NCI-H345 treated with DMSO at 0.1 percent for 48 hours (cell line): ENCODE measurements at regions not wholly inside any gene's neighbourhood (a gene's known extent, or its start where the extent isn't known, plus 50 kb on each side); places are given as distances from the start of the nearest gene placed in this dataset.

Experiments
- DNase-seq: peaks from one replicate; lab custom pipeline; 2025; ENCODE audit not compliant: unreplicated experiment; lab: John Stamatoyannopoulos, UW

- no peak for DNase-seq
Observed at GRCh38 chr4:96755569-96756484, 915.9 kb downstream of the PDHA2 start.

GRCh38 chr4:96756584-96756983, 916.7 kb downstream of the PDHA2 start:
- DNase-seq = no peak

- no peak for DNase-seq
Observed at GRCh38 chr4:96763546-96763945, 923.7 kb downstream of the PDHA2 start.

- no peak for DNase-seq
Observed at GRCh38 chr4:96766359-96766758, 926.5 kb downstream of the PDHA2 start.

GRCh38 chr4:96767815-96768480, 928.1 kb downstream of the PDHA2 start:
- DNase-seq = no peak

GRCh38 chr4:96775501-96775900, 935.6 kb downstream of the PDHA2 start:
- DNase-seq = no peak

- DNase-seq = no peak
Observed at GRCh38 chr4:96776920-96777527, 937.1 kb downstream of the PDHA2 start.

- no peak for DNase-seq
Observed at GRCh38 chr4:96784336-96784735, 944.4 kb downstream of the PDHA2 start.

GRCh38 chr4:96786306-96786705, 946.4 kb downstream of the PDHA2 start:
- DNase-seq = no peak

GRCh38 chr4:96787766-96788165, 947.9 kb downstream of the PDHA2 start:
- DNase-seq = no peak

GRCh38 chr4:96809563-96809962, 969.7 kb downstream of the PDHA2 start:
- no peak for DNase-seq

- DNase-seq = no peak
Observed at GRCh38 chr4:96827086-96827485, 987.2 kb downstream of the PDHA2 start.

GRCh38 chr4:96833831-96834230, 993.9 kb downstream of the PDHA2 start:
- no peak for DNase-seq

GRCh38 chr4:96835991-96836390, 996.1 kb downstream of the PDHA2 start:
- DNase-seq = no peak

GRCh38 chr4:96839441-96839840, 999.5 kb downstream of the PDHA2 start:
- no peak for DNase-seq

GRCh38 chr4:96841801-96842200, 1001.9 kb downstream of the PDHA2 start:
- no peak for DNase-seq

GRCh38 chr4:96844858-96845490, 1005.1 kb downstream of the PDHA2 start:
- DNase-seq = no peak

GRCh38 chr4:96845819-96846218, 1005.9 kb downstream of the PDHA2 start:
- no peak for DNase-seq

GRCh38 chr4:96874657-96875056, 1034.8 kb downstream of the PDHA2 start:
- no peak for DNase-seq

- DNase-seq = no peak
Observed at GRCh38 chr4:96879527-96879926, 1039.6 kb downstream of the PDHA2 start.

GRCh38 chr4:96887857-96888256, 1048.0 kb downstream of the PDHA2 start:
- no peak for DNase-seq
